ENCODE measurements at regions not wholly inside any gene's neighbourhood (a gene's known extent, or its start where the extent isn't known, plus 50 kb on each side); places are given as distances from the start of the nearest gene placed in this dataset.

DNA sequence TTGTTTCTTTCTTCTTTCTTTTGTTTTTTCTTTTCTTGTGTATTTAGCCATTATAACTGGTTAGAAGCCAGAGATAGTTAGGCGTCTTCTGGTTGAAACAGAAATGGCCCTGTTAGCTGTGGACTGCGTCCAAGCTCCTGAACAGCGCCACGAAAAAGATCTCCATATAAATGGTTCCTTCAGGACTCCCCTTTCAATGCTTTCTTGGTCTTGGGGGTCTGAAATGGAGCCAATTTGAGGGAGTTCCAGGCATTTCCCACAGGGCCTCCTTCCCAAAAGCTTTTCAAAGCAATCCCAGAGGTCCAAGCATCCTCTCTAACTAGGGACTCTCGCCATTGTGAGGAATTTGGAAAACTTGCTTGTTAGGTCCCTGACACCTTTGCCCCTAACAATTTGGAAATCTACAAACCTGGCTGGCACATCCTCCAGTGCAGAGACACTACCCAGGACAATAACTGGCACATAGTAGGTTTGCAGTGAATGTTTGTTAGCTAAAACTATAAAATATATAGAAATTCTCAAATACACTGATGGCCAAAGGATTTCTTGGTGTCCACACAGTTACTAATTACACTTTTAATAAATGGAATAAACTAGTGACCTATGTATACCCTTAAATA lies 80.1 kb downstream of the MYCN start:
- CTCF ChIA-PET: no interaction called here
- intact Hi-C loops (cut with micrococcal nuclease): no loop called here
- H3K27ac Mint-ChIP-seq: no peak overlapping the region
- peaks cover 4% of the 10 kb centered on the region for H3K9me3 Mint-ChIP-seq
- POLR2A ChIA-PET: no interaction called here
- H3K27me3 Mint-ChIP-seq: peaks cover 4% of the 10 kb centered on the region
- ATAC-seq (ENCODE audit: low read depth): no peak
- no peak overlapping the region for H3K4me3 Mint-ChIP-seq
- DNase-seq: no peak
- no peaks in the 10 kb centered on the region for H3K36me3 Mint-ChIP-seq (ENCODE audit: low read depth)
- TF ChIP-seq CTCF (IDR thresholded peaks at IDR 0.05): no peak
- no peaks in the 10 kb centered on the region for H3K4me1 Mint-ChIP-seq

DNA sequence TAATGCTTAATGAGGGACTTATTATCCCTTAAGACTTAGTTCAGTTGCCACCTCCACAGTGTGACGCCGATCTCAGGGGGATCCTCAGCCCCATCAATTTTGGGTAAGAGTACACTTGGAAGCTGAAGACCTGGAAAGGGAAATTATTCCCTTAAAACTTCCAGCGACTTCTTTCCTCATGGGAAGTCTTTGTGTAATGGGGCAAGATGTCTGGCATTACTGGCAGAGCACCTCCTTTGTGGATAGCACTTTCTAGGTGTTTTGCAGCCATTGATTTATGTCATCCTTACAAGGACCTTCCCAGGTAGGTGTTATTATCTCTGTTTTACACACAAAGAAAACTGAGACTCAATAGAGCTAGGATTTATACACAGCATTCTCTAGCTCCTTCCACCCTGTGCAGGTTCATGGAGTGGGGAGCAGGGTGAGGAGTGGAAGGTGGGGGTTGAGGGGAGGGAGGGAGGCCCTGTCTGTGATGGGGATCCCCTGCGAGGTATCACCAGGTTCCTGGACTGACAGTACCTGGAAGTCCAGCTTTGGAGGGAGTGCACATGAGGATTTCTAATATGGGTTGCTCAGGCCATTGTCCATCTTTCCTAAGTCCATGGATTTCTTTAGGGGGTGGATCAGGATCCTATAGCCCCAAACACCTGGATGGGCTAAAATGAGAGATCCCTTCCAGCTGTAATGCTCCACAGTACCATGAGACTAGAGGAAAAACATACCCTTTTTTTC lies 79.4 kb downstream of the MYCN start:
- no peak for TF ChIP-seq CTCF (IDR thresholded peaks at IDR 0.05)
- Mint-ChIP-seq H3K36me3 (ENCODE audit: low read depth) (no peaks in the 10 kb centered on the region), H3K9me3 (peaks cover 4% of the 10 kb centered on the region), H3K27ac (no peak overlapping the region), H3K4me3 (no peak overlapping the region), H3K4me1 (no peaks in the 10 kb centered on the region), H3K27me3 (peaks cover 9% of the 10 kb centered on the region)
- CTCF ChIA-PET: no interaction called here
- POLR2A ChIA-PET: no interaction called here
- no peak for DNase-seq
- intact Hi-C loops (cut with micrococcal nuclease): no loop called here
- no peak for ATAC-seq (ENCODE audit: low read depth)

DNA sequence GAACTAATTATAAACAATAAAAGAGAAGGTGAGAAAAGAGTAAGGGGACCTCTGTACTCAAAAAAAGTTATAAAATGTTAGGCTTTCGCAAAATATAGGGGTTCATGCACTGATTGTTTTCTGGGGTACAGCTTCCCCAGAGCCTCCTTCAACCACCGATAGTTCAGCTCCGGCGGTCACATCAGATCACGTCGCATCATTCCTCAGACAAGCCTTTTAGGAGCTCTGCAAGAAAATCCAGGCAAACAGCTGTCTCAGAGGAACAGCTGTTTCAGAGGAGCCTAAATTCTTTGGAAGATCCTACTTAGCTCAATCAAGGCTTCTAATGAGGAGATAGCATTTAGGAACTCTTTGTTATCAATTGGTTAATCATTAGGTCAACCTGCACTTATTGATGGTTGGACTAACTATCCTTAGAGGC lies 78.7 kb downstream of the MYCN start:
- Mint-ChIP-seq H3K4me1 (no peaks in the 10 kb centered on the region), H3K4me3 (no peak overlapping the region), H3K27ac (no peak overlapping the region), H3K9me3 (peaks cover 4% of the 10 kb centered on the region), H3K27me3 (peaks cover 15% of the 10 kb centered on the region), H3K36me3 (ENCODE audit: low read depth) (no peaks in the 10 kb centered on the region)
- no peak for ATAC-seq (ENCODE audit: low read depth)
- no peak for TF ChIP-seq CTCF (IDR thresholded peaks at IDR 0.05)
- ChIA-PET CTCF (no interaction called here), POLR2A (no interaction called here)
- intact Hi-C loops (cut with micrococcal nuclease): no loop called here
- DNase-seq: no peak

DNA sequence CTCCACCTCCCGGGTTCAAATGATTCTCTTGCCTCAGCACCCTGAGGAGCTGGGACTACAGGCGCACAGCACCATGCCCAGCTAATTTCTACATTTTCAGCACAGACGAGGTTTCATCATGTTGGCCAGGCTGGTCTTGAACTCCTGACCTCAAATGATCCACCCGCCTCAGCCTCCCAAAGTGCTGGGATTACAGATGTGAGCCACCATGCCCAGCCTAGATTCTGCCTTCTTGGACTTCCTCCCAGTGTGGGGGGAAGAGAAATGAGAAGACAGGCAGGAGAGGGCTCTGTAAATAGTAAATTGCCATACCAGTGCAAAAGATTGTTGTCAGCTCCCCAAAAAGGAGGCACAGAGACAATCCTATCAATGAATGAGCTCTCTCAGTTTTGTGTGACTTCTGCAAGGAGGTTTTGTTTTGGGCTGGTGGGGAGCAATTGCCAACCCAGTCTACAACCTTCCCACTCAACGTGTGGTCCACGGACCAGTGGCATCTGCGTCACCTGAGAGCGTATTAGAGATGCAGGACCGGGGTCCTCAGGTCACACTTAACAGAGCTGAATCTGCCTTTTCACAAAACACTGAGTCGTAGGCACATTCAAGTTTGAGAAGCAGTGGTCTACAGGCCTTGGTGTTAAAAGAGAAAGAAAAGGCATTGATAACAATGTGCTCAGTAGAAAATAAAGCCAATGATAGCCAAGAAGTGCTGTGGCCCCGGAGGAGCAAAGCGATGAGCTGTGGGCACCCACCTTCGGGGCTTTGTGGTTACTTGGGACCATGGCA lies 78.1 kb downstream of the MYCN start:
- H3K9me3 Mint-ChIP-seq: peaks cover 4% of the 10 kb centered on the region
- POLR2A ChIA-PET: no interaction called here
- CTCF ChIA-PET: no interaction called here
- H3K4me3 Mint-ChIP-seq: no peak overlapping the region
- H3K27me3 Mint-ChIP-seq: peaks cover 20% of the 10 kb centered on the region
- DNase-seq: no peak
- intact Hi-C loops (cut with micrococcal nuclease): no loop called here
- no peak overlapping the region for H3K27ac Mint-ChIP-seq
- ATAC-seq (ENCODE audit: low read depth): no peak
- peaks cover under 1% of the 10 kb centered on the region for H3K4me1 Mint-ChIP-seq
- no peaks in the 10 kb centered on the region for H3K36me3 Mint-ChIP-seq (ENCODE audit: low read depth)
- TF ChIP-seq CTCF (IDR thresholded peaks at IDR 0.05): no peak

GRCh38 chr2:16016282-16016681 lies 75.9 kb downstream of the MYCN start:
- intact Hi-C loops (cut with micrococcal nuclease): no loop called here
- Mint-ChIP-seq H3K4me1 (peaks cover 3% of the 10 kb centered on the region), H3K9me3 (peaks cover 4% of the 10 kb centered on the region), H3K36me3 (ENCODE audit: low read depth) (no peaks in the 10 kb centered on the region), H3K27me3 (peaks cover 22% of the 10 kb centered on the region), H3K4me3 (no peak overlapping the region), H3K27ac (no peak overlapping the region)
- DNase-seq (no peak), ATAC-seq (ENCODE audit: low read depth) (no peak)
- ChIA-PET CTCF (no interaction called here), POLR2A (no interaction called here)
- no peak for TF ChIP-seq CTCF (IDR thresholded peaks at IDR 0.05)

Data from activated B cell treated with CpG ODN at 0.5 μM for 24 hours (primary cell).